HL-60 (cell line): ENCODE measurements at regions not wholly inside any gene's neighbourhood (a gene's known extent, or its start where the extent isn't known, plus 50 kb on each side); places are given as distances from the start of the nearest gene placed in this dataset.

Experiments
- POLR2AphosphoS5 ChIP-seq: IDR thresholded peaks from 2 replicates; pipeline ENCODE4 v1.6.1; 2012; ENCODE audit warnings: low read depth
- TF ChIP-seq, protein P1 (sequence below): IDR thresholded peaks from one replicate; pipeline ENCODE4 v1.5.1; 2011; ENCODE audit warnings: low read length, control low read depth, inconsistent platforms; ENCODE audit not compliant: insufficient read depth
- TF ChIP-seq, protein P2 (sequence below): IDR thresholded peaks from 2 replicates; pipeline ENCODE4 v1.6.1; 2012; ENCODE audit warnings: low read depth; ENCODE audit not compliant: insufficient replicate concordance

DNA sequence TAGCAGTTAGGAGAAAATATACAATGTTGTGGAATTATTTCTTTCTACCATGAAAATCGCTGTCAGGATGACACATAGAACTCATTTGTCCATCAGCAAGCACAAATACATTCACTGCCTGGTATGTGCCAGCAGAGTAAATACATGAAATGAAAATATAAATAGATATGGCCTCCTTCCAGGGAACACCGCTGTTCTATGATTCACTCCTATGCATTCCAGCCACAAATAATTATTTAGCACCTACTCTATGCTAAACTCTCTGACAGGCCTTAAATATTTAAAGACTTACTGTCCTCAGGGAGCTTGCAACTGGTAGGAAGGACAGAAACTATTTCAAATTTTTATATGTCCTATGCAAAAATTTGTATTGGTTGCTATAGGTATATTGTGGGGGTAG is 975.0 kb upstream of the NCAM2 start:
- TF ChIP-seq, protein P1, sequence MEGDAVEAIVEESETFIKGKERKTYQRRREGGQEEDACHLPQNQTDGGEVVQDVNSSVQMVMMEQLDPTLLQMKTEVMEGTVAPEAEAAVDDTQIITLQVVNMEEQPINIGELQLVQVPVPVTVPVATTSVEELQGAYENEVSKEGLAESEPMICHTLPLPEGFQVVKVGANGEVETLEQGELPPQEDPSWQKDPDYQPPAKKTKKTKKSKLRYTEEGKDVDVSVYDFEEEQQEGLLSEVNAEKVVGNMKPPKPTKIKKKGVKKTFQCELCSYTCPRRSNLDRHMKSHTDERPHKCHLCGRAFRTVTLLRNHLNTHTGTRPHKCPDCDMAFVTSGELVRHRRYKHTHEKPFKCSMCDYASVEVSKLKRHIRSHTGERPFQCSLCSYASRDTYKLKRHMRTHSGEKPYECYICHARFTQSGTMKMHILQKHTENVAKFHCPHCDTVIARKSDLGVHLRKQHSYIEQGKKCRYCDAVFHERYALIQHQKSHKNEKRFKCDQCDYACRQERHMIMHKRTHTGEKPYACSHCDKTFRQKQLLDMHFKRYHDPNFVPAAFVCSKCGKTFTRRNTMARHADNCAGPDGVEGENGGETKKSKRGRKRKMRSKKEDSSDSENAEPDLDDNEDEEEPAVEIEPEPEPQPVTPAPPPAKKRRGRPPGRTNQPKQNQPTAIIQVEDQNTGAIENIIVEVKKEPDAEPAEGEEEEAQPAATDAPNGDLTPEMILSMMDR, result no peak
- TF ChIP-seq, protein P2, sequence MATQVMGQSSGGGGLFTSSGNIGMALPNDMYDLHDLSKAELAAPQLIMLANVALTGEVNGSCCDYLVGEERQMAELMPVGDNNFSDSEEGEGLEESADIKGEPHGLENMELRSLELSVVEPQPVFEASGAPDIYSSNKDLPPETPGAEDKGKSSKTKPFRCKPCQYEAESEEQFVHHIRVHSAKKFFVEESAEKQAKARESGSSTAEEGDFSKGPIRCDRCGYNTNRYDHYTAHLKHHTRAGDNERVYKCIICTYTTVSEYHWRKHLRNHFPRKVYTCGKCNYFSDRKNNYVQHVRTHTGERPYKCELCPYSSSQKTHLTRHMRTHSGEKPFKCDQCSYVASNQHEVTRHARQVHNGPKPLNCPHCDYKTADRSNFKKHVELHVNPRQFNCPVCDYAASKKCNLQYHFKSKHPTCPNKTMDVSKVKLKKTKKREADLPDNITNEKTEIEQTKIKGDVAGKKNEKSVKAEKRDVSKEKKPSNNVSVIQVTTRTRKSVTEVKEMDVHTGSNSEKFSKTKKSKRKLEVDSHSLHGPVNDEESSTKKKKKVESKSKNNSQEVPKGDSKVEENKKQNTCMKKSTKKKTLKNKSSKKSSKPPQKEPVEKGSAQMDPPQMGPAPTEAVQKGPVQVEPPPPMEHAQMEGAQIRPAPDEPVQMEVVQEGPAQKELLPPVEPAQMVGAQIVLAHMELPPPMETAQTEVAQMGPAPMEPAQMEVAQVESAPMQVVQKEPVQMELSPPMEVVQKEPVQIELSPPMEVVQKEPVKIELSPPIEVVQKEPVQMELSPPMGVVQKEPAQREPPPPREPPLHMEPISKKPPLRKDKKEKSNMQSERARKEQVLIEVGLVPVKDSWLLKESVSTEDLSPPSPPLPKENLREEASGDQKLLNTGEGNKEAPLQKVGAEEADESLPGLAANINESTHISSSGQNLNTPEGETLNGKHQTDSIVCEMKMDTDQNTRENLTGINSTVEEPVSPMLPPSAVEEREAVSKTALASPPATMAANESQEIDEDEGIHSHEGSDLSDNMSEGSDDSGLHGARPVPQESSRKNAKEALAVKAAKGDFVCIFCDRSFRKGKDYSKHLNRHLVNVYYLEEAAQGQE, result no peak
- no peak for TF ChIP-seq POLR2AphosphoS5
